ENCODE measurements at regions not wholly inside any gene's neighbourhood (a gene's known extent, or its start where the extent isn't known, plus 50 kb on each side); places are given as distances from the start of the nearest gene placed in this dataset.

- DNase-seq (ENCODE audit: low spot score), result no peak
Measured at GRCh38 chr1:79839882-79840281, 833.4 kb upstream of the ADGRL4 start.

DNA sequence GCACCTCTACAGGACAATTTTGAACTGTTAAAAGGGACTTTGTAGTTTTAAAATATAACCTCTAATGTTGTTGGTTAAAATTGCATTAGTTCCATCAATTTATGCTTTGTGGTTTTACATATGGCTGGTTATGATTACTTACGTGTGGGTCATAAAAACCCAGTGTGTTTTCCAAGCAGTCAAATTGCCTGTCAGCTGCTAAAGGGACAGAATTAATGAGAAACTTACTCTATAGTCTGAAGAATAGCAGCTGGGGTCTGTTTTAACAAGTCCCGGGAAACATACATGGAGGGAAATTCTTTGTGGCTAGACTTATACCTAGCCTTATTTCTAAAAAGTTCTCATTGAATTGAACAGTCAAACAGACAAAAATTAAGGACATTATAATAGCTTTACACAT lies 820.9 kb upstream of the ADGRL4 start:
- DNase-seq (ENCODE audit: low spot score), result no peak

GRCh38 chr1:79825551-79825950 lies 819.0 kb upstream of the ADGRL4 start:
- no peak for DNase-seq (ENCODE audit: low spot score)

DNA sequence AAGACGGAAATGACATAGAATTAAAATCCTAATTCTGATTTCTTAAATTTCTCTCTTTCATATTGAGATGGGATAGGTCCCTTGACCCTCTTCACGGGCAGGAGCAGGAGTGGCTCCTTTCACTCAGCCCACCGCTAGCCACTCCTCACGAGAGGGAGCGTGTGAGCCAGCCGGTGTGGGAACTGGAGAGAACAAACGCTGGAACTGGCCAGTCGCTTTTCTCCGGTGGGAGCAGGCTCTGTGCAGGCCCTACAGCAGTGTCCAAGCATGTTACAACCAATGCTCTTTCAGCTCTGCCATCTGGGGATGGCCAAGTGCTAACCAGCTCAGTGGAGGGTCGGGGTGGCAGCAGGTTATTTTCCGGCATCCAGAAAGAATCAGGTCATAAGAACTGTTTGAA lies 815.5 kb upstream of the ADGRL4 start:
- DNase-seq (ENCODE audit: low spot score), result no peak

DNA sequence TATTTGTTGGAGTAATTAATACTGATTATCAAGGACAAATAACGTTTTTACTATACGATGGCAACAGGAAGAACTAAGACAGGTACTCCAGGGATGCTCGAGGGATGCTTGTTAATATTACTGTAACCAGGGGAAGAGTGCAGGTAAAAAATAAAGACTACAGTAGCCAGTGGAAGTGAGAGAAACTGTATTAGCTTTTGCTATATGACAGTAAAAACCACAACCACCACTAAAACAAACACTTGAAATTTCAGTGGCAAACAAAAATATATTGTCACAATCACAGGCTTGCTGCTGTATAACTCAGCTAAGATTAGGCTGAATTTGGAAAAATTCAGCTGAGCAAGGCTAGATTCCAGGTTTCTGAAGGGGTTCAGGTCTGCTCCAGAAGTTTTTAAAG lies 812.6 kb upstream of the ADGRL4 start:
- DNase-seq (ENCODE audit: low spot score), result no peak

DNA sequence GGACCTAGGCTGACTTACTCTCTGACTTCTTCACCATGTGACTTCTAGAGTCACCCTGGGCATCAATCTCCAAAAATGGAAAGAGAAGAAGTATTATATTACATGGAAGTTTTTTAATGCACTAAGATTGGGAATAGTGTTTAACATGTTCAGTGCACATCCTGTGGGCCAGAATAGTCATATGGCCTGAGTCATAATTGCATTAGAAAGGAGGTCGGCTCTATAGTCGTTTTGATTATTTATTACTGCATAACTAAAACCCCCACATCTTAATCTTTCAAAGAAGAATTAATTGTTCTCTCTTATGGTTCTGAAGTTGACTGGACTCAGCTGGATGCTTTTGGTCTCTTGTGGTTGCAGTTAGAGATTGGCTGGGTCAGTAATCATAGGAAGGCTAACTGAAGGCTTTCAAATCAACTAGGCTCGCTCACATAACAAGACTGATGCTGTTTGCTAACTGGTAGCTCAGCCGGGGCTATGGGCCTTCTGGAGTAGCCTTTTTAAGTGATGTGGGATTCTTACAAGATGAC lies 810.6 kb upstream of the ADGRL4 start:
- DNase-seq (ENCODE audit: low spot score), result no peak

DNA sequence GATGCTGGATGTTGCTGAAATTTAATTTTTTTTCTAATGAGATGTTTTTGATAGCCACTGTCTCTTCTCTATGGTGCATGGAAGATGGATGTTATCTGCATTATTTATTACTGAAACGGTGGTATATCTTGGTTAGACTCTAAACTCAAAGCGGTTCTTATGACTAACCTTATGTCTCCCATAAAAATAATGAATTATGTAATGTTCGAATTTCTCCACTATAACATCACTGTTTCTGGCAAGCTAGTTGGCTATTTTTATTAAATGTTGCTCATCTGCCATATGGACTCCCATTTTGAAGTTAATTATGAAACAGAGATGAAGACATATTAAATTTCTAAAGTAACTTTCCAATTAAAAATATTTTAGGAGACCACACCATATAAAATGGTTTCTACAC lies 808.6 kb upstream of the ADGRL4 start:
- no peak for DNase-seq (ENCODE audit: low spot score)

DNA sequence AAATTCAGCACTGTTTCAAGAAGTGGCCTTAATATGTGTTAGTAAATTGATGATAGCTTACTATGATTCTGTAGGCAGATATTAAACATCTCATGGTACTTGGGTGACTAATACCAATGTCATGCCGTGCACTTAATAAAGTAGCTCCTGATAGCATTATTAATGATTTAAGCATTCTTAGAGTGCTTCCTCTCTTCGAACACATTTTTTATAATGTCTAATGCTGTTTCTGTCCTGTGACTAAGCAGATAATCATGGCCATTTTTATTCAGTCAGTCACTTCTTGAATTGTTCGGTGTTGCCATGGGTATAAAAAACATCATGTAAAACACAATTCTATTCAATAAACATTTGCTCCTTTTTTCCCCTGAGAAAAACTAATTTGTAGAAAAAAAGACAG lies 804.6 kb upstream of the ADGRL4 start:
- DNase-seq (ENCODE audit: low spot score), result no peak

- no peak for DNase-seq (ENCODE audit: low spot score)
Measured at GRCh38 chr1:79808816-79809475, 802.4 kb upstream of the ADGRL4 start.

- DNase-seq (ENCODE audit: low spot score), result no peak
Measured at GRCh38 chr1:79807816-79808215, 801.3 kb upstream of the ADGRL4 start.

- no peak for DNase-seq (ENCODE audit: low spot score)
Measured at GRCh38 chr1:79797487-79797886, 791.0 kb upstream of the ADGRL4 start.

GRCh38 chr1:79796434-79796833 lies 789.9 kb upstream of the ADGRL4 start:
- DNase-seq (ENCODE audit: low spot score), result no peak

DNA sequence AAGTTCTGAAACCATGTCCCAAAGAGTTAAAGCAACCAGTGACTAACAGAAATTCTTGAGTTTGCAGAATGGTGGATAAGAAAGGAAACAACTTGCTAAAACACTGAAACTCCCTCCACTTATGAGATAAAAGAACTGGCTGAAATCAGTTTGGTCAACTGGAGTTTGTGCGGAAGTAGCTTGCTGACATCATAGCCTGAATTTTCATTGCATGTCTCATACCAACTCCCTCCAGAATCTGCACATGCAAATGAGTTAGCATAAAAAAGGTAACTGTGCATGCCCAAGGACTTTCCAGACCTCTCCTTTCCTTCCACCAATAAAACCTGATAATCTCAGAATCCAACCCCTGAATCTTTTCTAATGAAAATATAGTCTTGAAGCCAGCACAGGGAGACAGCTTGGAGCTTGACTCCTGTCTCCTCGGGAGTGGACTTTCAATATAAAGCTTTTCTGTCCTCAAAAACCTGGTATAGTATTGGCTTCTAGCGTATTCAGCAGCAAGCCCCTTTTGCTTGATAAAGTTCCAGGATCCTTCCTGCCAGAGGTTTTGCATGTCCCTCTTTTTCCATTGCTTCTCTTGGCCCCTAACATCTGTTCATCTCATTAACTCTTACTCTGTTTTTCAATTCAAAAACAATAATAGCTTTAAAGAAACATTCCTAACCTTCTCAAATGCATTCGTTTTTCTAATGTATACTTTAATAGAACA lies 785.8 kb upstream of the ADGRL4 start:
- DNase-seq (ENCODE audit: low spot score), result no peak

DNA sequence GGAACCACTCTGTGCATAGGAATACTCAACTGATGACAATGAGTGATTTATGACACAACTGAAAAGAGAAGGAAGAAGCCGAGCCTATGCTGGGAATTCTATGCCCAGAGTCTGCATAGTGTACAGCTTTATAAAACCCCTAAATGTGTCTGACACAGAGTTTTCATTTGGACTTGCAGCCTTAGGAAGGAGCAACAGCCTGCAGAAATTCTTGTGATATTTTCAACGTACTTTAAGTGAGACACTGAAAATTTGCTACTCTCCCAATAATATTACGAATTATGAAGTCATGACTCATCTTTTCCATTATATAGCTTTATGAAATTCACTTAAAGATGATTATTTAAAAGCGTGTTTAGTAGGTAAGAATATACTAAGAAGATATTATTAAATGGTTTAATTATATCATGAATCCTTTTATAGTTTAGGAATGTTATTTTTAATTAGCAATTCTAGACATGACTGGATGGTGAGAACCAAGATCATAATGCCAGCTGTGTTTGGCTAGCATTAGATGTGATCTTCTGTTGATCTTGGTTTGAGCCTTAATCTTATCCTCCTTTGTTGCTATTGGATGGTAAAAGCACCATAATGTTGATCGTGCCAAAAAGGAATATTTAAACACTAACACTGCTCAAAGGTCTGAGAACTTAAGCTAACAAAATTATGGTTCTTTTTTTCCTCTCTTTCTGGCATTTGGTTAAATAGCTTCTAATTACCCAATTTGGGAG lies 785.1 kb upstream of the ADGRL4 start:
- no peak for DNase-seq (ENCODE audit: low spot score)

DNA sequence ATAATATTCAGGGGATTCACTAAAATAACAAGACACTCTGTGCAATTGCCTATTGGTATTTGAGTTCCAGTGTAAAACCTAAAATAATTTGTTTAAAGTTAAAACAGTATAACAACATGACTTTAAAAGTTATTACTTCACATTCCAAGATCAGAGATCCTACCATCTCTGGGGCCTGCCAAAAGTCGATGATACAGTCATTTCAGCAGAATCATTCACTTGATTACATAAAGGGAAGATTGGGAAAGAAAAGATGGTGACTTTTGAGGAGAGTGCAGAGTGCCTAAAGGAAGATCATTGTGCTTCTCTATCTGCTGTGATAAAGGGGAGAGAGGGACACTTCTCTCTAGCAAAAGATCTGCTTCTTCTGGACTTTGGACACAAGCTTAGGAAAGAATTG lies 784.4 kb upstream of the ADGRL4 start:
- no peak for DNase-seq (ENCODE audit: low spot score)

DNA sequence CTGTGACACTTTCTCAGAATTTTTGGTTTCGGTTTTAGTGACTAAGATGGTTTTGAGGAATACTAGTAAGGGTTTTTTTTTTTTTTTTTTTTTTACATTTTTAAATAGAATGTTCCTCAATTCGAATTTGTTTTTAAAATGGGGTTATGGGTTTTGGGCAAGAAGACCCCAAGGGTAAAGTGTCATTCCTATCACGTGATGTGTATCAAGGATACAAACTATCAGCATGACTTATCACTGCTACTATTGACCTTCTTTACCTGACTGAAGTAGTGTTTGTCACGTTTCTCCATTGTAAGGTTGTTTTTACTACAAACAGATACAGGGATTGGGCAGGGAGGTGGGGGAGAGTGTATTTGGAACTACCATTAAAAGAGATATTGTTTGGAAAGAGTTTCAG lies 781.1 kb upstream of the ADGRL4 start:
- DNase-seq (ENCODE audit: low spot score), result no peak

DNA sequence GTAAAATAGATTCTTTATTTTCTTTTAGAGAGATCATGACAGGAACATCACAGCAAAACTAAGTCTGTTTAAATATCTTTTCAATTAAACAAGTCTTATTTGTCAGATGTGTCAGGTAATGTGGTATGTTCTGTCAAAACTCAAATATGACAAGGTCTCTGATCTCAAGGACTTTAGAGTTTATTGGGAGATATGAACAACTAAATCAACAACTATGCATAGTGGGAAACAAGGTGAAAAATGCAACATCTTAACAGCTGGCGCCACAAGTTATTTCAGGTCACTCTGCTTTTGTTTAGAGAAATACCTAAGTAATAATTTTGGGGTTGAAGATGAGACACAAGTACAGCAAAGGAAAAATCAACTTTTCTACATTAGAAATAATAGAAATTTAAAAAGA lies 779.4 kb upstream of the ADGRL4 start:
- DNase-seq (ENCODE audit: low spot score), result no peak

- DNase-seq (ENCODE audit: low spot score), result no peak
Measured at GRCh38 chr1:79785561-79785960, 779.0 kb upstream of the ADGRL4 start.

- DNase-seq (ENCODE audit: low spot score), result no peak
Measured at GRCh38 chr1:79781261-79781660, 774.7 kb upstream of the ADGRL4 start.

DNA sequence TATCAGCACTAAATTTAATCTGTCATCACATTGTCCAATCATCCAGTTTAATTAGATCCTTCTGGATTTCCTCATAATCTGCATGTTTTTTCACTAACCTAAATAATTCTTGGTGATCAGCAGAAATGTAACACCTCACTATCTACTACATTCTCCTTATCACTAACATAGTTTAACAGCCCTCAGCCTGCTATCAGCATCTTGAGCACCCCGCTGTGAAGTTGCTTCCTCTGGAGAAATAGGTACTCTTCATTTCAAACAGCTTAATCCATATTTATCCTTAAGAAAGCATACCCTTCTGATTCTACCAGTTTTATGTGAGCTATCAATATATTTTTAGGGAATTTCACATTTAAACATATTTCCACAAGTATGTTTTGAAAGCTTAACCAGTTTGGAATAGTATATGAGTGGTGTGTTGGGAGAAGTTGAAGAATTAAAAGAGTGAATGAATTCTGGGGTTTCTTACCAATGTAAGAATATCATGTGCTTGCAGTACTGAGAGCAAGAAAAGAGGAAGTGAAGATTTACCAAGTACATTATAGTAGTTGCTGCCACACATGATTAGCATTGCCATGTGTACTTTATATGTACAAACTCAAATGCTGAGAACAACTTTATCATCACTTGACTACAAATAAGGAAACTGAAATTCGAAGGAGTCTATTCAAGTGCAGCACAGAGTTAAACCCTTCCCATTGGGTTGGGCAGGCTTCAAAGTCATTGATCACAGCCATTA lies 771.1 kb upstream of the ADGRL4 start:
- DNase-seq (ENCODE audit: low spot score), result no peak

DNA sequence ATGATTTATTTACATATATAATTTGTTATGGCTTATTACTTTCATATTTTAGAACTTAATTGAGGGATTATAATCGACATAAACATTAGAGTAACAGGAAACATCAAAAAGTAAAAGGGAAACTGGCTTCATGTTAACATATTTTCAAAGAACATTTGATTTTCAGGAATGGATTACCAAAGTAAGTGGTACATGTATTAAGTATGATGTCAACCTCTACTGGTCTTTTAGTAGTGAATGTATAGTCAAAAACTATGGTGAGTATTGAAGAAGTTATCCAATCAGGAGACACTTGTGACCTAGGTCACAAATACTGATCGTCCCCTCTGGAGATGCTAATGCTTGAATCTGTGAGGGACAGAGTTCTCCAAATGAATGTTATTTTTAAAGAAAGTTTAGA lies 768.9 kb upstream of the ADGRL4 start:
- no peak for DNase-seq (ENCODE audit: low spot score)

DNA sequence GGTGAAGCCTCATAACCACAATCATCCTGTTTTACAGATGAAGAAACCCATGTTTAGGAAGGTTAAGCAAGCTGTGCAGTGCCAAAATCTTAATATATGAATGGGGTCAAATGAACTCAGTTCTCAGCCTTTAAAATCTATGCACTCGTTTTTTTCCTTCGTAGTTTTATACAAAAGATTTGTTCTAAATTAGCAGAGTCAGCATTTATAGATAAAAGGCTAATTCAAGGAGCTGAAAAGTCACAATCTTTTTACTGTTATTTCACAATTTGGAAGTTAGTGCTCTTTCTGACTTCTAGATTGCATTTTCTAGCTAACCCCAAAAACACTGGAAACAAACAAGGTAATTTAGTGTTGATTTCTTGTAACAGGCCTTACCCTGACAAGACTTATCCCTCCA lies 766.9 kb upstream of the ADGRL4 start:
- no peak for DNase-seq (ENCODE audit: low spot score)
